Nephron progenitor cell (in vitro differentiated cells): ENCODE measurements at regions not wholly inside any gene's neighbourhood (a gene's known extent, or its start where the extent isn't known, plus 50 kb on each side); places are given as distances from the start of the nearest gene placed in this dataset.

ENCODE experiments used
- DNase-seq: peaks from one replicate; pipeline ENCODE4 v3.0.0; 2021
- H3K27ac Mint-ChIP-seq: 2 replicates; pipeline ENCODE4 v1.8.0; 2021; ENCODE audit warnings: mild to moderate bottlenecking, moderate library complexity, mixed read lengths
- H3K27me3 Mint-ChIP-seq: 2 replicates; pipeline ENCODE4 v1.8.0; 2021; ENCODE audit warnings: mild to moderate bottlenecking, low read depth, mixed read lengths; ENCODE audit not compliant: poor library complexity
- H3K36me3 Mint-ChIP-seq: 2 replicates; pipeline ENCODE4 v1.8.0; 2021; ENCODE audit warnings: low read depth, mixed read lengths
- H3K4me1 Mint-ChIP-seq: 2 replicates; pipeline ENCODE4 v1.8.0; 2021; ENCODE audit warnings: mixed read lengths
- H3K4me3 Mint-ChIP-seq: 2 replicates; pipeline ENCODE4 v1.8.0; 2021; ENCODE audit warnings: mild to moderate bottlenecking, moderate library complexity, mixed read lengths
- H3K9me3 Mint-ChIP-seq: 2 replicates; pipeline ENCODE4 v1.8.0; 2021; ENCODE audit warnings: mild to moderate bottlenecking, moderate library complexity, mixed read lengths
- TF ChIP-seq, protein P1 (sequence below): fragments of 200-600 bp; sonication (generic); IDR thresholded peaks from 2 replicates; pipeline ENCODE4 v1.5.0; 2021; ENCODE audit warnings: antibody characterized with exemption

DNA sequence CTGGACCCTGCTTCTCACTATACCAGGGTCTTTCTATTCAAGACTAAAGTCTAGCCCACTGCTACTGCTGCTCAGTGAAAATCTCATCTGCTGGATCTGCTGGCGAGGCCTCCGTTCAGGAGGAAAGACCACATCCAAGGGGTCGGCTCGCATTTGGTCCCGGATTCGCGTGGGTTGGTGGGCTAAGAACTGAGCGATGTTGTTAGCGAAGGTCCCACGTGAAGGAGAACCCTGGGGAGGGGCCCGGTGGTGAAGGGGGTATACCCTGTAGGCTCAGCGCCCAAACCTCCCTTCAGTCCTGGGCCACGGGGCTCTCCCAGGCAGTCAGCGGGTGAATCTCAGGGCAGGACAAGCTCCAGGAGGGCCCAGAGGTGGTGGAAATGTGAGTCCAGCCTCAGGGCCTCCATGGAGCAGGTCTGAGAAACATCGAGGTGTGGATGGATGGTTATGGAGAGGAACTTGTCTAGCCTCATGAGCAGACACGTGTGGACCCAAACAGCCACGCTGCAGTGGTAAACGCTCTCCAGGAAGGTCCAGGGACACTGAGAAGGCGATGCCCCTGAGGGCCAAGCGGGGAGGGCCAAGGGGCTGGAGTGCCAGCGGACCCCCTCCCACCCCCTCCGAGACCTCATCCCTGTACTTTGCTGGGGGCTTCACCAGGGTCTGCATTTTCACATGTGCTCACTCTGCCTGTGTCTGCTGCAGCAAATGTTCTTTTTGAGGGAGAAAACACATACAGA lies 152.3 kb downstream of the CTTN start:
- Mint-ChIP-seq H3K27ac (no peak overlapping the region), H3K4me3 (no peak overlapping the region), H3K36me3 (no peaks in the 10 kb centered on the region), H3K4me1 (peaks cover 49% of the 10 kb centered on the region), H3K27me3 (peaks cover 11% of the 10 kb centered on the region), H3K9me3 (no peaks in the 10 kb centered on the region)
- TF ChIP-seq, protein P1, sequence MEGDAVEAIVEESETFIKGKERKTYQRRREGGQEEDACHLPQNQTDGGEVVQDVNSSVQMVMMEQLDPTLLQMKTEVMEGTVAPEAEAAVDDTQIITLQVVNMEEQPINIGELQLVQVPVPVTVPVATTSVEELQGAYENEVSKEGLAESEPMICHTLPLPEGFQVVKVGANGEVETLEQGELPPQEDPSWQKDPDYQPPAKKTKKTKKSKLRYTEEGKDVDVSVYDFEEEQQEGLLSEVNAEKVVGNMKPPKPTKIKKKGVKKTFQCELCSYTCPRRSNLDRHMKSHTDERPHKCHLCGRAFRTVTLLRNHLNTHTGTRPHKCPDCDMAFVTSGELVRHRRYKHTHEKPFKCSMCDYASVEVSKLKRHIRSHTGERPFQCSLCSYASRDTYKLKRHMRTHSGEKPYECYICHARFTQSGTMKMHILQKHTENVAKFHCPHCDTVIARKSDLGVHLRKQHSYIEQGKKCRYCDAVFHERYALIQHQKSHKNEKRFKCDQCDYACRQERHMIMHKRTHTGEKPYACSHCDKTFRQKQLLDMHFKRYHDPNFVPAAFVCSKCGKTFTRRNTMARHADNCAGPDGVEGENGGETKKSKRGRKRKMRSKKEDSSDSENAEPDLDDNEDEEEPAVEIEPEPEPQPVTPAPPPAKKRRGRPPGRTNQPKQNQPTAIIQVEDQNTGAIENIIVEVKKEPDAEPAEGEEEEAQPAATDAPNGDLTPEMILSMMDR, result no peak
- DNase-seq, result no peak

DNA sequence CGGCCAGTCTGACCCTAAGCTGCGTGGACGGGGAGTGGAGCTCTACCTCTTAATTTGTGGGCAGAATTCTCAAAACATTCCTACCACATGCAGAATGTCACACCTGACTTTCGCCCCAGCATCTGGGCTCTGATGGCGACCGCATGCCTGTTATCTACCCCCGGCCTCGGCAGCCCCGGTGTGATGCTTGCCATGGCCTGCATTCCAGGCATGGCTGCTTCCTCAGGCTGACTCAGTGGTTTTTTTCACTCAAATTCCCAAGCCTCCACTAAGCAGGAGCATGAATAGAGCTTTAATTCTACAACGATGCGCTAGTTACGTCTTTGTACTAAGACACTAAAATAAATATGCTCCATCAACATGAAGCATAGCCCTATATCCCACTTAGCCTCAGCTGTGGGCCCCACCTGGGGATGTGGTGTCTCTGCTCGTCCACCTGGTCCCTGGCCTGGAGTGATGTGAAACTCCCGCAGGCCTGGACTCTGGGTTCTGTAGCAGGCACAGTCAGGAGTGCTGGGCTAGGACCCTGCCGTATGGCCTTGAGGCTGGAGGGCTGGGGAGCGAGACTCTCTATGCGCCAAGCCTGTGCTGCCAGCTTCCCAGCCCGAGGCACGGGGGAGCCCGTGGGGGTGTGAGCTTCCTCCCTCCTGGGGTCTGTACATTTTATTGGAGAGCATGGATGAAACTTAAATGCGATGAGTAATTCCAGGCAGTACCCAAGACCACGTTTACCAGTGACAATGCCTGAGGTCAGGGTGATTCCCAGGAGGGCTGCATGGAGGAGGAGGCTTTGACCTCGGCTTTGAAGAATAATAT lies 153.2 kb downstream of the CTTN start:
- Mint-ChIP-seq H3K27ac (peak overlapping the region; percentile 93), H3K36me3 (no peaks in the 10 kb centered on the region), H3K9me3 (no peaks in the 10 kb centered on the region), H3K27me3 (peaks cover 11% of the 10 kb centered on the region), H3K4me3 (no peak overlapping the region), H3K4me1 (peaks cover 50% of the 10 kb centered on the region)
- TF ChIP-seq, protein P1, result no peak
- no peak for DNase-seq

DNA sequence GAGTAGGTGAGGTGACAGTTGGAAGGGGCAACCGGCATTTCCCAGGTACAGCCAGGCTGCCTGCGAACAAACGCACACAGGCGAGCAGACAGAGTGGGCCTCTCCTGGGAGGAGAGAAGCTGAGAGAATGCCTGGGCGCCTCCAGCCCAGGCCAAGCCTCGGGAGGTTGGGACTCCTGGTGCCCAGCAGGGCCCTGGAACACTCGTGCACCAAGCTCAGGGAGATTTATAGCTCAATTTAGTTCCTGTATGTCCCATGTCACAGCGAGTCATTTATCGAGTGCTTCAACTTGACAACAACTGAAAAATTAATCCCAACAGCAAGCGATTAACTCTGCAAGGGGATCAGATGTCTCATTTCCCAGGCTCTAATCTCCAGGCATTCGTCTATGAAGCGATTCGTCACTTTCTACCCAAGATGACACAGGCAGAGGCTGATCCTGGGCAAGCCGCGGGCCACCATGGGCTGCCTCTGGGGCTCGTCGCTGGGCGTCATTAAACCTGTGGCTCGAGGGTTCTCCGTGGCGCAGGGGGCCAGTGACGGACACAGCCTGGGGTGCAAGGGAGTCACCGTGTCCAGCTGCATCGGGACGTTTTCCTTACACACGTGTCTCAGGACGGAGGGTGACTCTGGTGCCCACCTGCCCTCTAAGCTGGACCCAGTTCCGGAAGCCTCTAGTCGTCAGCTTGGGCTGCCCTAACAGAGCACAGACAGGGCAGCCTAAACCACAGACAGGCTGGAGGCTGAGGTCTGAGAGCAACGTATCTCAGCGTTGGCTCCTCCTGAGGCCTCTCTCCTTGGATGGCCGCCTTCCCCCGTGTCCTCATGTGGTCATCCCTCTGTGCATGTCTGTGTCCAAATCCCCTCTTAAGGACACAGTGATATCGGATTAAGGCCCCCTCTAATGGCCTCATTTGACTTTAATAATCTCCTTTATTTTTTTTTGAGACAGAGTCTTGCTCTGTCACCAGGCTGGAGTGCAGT lies 154.1 kb downstream of the CTTN start:
- Mint-ChIP-seq H3K27me3 (peaks cover 4% of the 10 kb centered on the region), H3K4me3 (no peak overlapping the region), H3K27ac (peak overlapping the region; percentile 93), H3K4me1 (peaks cover 56% of the 10 kb centered on the region), H3K36me3 (no peaks in the 10 kb centered on the region), H3K9me3 (no peaks in the 10 kb centered on the region)
- no peak for DNase-seq
- TF ChIP-seq, protein P1, result no peak

DNA sequence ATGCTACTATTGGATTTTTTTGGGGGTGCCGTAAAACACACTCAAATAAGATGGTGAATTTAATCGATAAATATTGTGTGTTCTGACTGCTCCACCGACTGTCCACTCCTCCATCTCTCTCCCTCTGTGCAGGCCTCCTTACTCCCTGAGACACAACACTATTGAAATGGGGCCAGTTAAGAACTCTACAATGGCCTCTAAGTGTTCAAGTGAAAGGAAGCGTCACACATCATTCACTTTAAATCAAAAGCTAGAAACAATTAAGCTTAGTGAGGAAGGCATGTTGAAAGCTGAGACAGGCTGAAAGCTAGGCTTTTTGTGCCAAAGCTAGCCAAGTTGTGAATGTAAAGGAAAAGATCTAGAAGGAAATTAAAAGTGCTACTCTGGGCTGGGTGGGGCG lies 156.7 kb downstream of the CTTN start:
- Mint-ChIP-seq H3K27me3 (peaks cover 7% of the 10 kb centered on the region), H3K4me3 (no peak overlapping the region), H3K27ac (no peak overlapping the region), H3K36me3 (no peaks in the 10 kb centered on the region), H3K9me3 (no peaks in the 10 kb centered on the region), H3K4me1 (peaks cover 62% of the 10 kb centered on the region)
- TF ChIP-seq, protein P1, result no peak
- no peak for DNase-seq

DNA sequence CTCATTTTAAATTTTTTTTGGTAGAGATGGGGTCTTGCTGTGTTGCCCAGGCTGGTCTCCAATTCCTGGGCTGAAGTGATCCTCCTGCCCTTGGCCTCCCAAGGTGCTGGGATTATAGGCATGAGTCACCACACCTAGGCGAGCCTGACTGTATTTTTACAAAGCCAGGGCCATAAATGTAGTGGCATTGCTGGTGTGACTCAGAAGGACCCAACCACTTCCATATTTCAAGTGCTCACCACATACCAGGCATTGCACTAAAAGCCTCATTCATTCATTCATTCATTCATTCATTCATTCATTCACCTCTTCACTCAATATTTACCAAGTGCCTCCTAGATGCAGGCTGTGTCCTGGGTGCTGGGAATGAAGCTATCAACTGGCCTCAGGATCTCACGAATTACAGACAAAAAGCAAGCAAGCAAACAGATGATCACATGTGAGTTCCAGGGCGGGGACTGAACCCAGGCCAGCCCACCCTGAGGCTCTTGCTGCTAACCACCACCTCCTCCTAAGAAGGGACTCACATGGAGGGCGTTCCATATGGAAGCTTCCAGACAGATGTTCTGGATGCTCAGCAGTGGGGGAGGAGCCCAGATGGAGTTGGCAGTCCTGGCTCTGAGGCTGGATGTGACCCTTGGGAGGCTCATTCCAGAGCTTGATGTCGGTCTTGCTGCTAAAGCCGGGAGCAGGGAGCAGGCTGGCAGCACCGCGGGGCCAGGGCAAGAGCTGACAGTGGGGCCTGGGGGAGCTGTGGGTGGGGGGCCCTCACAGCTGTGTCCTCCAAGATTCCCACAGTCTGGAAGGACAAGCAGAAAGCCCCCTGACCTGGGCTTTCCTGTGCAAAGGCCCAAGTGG lies 158.8 kb downstream of the CTTN start:
- peaks cover 14% of the 10 kb centered on the region for H3K27me3 Mint-ChIP-seq
- H3K4me3 Mint-ChIP-seq, result no peak overlapping the region
- H3K4me1 Mint-ChIP-seq, result peaks cover 51% of the 10 kb centered on the region
- H3K36me3 Mint-ChIP-seq, result no peaks in the 10 kb centered on the region
- TF ChIP-seq, protein P1, result no peak
- no peak for DNase-seq
- no peaks in the 10 kb centered on the region for H3K9me3 Mint-ChIP-seq
- peak overlapping the region; percentile 51 for H3K27ac Mint-ChIP-seq
